GM18499 (cell line): ENCODE measurements at regions not wholly inside any gene's neighbourhood (a gene's known extent, or its start where the extent isn't known, plus 50 kb on each side); places are given as distances from the start of the nearest gene placed in this dataset.

Experiments
- ATAC-seq: cut with Tn5 transposase; IDR thresholded peaks from one replicate; pipeline ENCODE4 v1.9.1; 2021; ENCODE audit warnings: moderate number of reproducible peaks; ENCODE audit not compliant: insufficient read depth, unreplicated experiment

GRCh38 chr4:45795135-45795534, 328.7 kb downstream of the GABRG1 start:
- no peak for ATAC-seq

GRCh38 chr4:45778514-45778913, 345.3 kb downstream of the GABRG1 start:
- ATAC-seq = no peak

GRCh38 chr4:45776146-45776545, 347.7 kb downstream of the GABRG1 start:
- ATAC-seq = no peak

- no peak for ATAC-seq
Measured at GRCh38 chr4:45770958-45771357, 352.9 kb downstream of the GABRG1 start.

- ATAC-seq = no peak
Measured at GRCh38 chr4:45765521-45765920, 358.3 kb downstream of the GABRG1 start.

GRCh38 chr4:45751877-45752530, 371.9 kb downstream of the GABRG1 start:
- no peak for ATAC-seq

GRCh38 chr4:45750721-45751120, 373.1 kb downstream of the GABRG1 start:
- ATAC-seq = no peak

- ATAC-seq = no peak
Measured at GRCh38 chr4:45745741-45746140, 378.1 kb downstream of the GABRG1 start.

- no peak for ATAC-seq
Measured at GRCh38 chr4:45741897-45742296, 382.0 kb downstream of the GABRG1 start.

GRCh38 chr4:45732161-45732560, 391.7 kb downstream of the GABRG1 start:
- ATAC-seq = no peak

- ATAC-seq = no peak
Measured at GRCh38 chr4:45716093-45716492, 407.8 kb downstream of the GABRG1 start.

- no peak for ATAC-seq
Measured at GRCh38 chr4:45713996-45714395, 409.9 kb downstream of the GABRG1 start.

GRCh38 chr4:45701621-45702020, 422.2 kb downstream of the GABRG1 start:
- no peak for ATAC-seq

- ATAC-seq = no peak
Measured at GRCh38 chr4:45693746-45694145, 430.1 kb downstream of the GABRG1 start.

GRCh38 chr4:45692131-45692735, 431.6 kb downstream of the GABRG1 start:
- no peak for ATAC-seq

GRCh38 chr4:45688341-45688740, 435.5 kb downstream of the GABRG1 start:
- ATAC-seq = no peak

GRCh38 chr4:45679411-45679810, 444.4 kb downstream of the GABRG1 start:
- ATAC-seq = no peak

- no peak for ATAC-seq
Measured at GRCh38 chr4:45668128-45668527, 455.7 kb downstream of the GABRG1 start.

- no peak for ATAC-seq
Measured at GRCh38 chr4:45663628-45664081, 460.2 kb downstream of the GABRG1 start.

- ATAC-seq = no peak
Measured at GRCh38 chr4:45663003-45663402, 460.9 kb downstream of the GABRG1 start.

GRCh38 chr4:45661893-45662292, 462.0 kb downstream of the GABRG1 start:
- ATAC-seq = no peak

GRCh38 chr4:45650545-45650944, 473.3 kb downstream of the GABRG1 start:
- no peak for ATAC-seq
